ENCODE measurements at regions not wholly inside any gene's neighbourhood (a gene's known extent, or its start where the extent isn't known, plus 50 kb on each side); places are given as distances from the start of the nearest gene placed in this dataset.

GRCh38 chr2:145258903-145259579 lies 739.1 kb upstream of the ZEB2 start:
- peak; percentile 76 for DNase-seq (ENCODE audit: low read depth)

- no peak for DNase-seq (ENCODE audit: low read depth)
Observed at GRCh38 chr2:145257931-145258330, 738.0 kb upstream of the ZEB2 start.

DNA sequence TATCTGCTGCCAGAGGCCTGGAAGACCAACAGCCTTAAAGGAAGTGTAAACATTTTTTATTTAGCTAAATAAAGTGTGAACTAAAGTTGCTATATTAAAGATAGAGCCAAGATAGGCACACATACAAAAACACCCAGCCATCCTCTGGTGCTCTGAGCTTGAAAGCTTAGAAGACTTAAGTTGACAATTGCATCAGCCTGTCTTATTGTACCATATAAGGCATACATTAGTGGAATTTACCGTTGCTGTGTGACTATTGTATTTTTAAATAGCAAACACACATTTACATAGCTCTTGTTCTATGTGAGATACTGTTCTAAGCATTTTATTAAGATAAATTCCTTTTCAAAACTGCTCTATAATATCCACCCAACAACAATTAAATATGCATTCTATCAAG lies 736.6 kb upstream of the ZEB2 start:
- DNase-seq (ENCODE audit: low read depth), result no peak

DNA sequence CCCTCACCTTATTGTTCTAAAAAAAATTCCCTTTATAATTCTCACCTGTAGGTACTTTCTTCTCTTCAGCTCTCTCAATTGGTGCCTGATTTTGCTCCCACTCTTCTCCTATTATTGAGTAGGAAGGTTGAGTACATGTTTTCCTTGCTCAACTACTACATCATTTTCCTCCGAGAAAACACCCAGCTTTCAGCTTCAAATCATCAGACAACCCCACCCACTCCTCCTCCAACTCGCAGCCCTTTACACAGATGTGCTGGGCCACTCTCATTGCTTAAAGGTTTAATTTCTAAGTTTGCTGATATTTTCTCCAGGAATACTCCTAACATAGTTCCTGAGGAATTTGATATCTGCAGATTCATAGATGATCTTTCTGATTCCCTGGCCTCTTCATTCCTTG lies 734.4 kb upstream of the ZEB2 start:
- no peak for DNase-seq (ENCODE audit: low read depth)

GRCh38 chr2:145253492-145253891 lies 733.6 kb upstream of the ZEB2 start:
- no peak for DNase-seq (ENCODE audit: low read depth)

GRCh38 chr2:145245268-145245870 lies 725.5 kb upstream of the ZEB2 start:
- no peak for DNase-seq (ENCODE audit: low read depth)

- DNase-seq (ENCODE audit: low read depth), result no peak
Observed at GRCh38 chr2:145235312-145235711, 715.4 kb upstream of the ZEB2 start.

- DNase-seq (ENCODE audit: low read depth), result peak; percentile 74
Observed at GRCh38 chr2:145230546-145230945, 710.6 kb upstream of the ZEB2 start.

DNA sequence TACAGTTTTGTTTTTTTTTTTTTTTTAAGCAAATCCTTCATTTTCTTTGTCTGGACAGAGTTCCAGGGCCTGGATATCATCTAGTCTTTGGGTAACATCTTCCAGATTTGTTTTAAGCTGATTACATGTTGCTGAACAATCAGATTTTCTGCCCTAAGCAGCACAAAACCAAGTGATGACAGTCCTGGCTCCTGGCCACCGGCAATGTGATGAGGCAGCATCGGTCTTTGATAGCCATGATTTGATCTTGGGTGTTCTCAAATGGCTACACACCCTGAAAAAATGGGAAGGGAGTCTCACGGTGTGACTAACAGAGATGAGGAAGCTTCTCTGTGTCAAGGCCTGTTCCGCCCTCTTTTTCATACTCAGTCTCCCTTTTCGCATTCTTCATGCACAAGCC lies 708.6 kb upstream of the ZEB2 start:
- DNase-seq (ENCODE audit: low read depth), result peak; percentile 18

DNA sequence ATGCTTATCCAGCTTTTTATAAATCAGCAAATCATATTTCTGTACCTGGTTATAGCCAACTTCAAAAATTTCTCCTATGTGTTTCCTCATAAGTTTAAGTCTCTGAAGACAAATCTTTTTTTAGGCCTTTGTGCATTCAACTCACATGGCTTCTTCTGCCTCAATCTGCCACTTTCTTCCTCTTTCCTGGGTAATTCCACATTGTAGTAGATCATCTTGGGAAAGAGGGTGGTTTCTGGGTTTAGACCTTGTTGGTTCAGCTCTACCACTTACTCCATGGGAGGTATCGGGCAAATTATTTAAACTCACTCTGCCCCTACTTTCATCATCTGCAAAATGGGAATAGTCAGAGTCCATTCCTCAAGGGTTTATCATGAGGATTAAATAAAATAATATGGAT lies 707.0 kb upstream of the ZEB2 start:
- DNase-seq (ENCODE audit: low read depth), result no peak

- peak; percentile 3 for DNase-seq (ENCODE audit: low read depth)
Observed at GRCh38 chr2:145221516-145221915, 701.6 kb upstream of the ZEB2 start.

GRCh38 chr2:145221032-145221431 lies 701.1 kb upstream of the ZEB2 start:
- no peak for DNase-seq (ENCODE audit: low read depth)

DNA sequence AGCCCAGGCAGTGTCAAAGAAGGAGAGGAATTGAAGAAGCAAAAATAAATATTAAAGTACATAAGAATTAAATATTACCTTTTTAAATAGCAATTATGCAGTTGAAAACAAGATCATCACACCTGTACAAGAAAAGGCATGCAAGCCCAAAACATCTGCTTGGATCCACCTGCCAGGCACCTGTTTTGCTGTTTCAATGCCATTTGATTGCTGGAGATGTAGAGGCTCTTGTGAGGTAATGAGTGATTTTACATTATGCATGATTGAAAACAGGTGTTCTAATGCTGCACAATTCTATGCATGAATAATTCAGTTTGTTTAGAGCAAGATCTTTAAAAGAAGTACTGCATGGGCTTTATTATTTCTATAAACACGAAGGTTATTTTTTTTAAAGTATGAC lies 700.6 kb upstream of the ZEB2 start:
- DNase-seq (ENCODE audit: low read depth), result no peak

- no peak for DNase-seq (ENCODE audit: low read depth)
Observed at GRCh38 chr2:145207884-145208283, 688.0 kb upstream of the ZEB2 start.

- DNase-seq (ENCODE audit: low read depth), result no peak
Observed at GRCh38 chr2:145206496-145207281, 686.8 kb upstream of the ZEB2 start.

DNA sequence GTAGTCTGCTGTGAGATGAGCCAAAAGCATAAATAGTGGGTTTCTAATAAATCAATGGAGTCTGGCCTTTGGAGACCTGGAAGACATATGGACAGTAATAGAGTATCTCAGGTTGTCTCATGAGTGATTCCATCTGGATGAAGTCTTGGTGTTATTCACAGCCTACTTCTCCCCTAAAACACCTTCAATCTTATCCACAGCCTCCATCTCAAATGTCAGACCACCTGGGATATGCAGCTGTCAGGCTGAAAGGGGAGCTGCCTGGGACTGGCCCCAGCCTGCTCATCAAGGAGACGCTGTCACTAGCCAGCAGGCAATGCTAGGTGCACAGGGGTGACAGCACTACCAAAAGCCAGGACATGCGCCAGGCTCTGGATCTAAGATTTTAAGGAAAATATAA lies 684.0 kb upstream of the ZEB2 start:
- no peak for DNase-seq (ENCODE audit: low read depth)

DNA sequence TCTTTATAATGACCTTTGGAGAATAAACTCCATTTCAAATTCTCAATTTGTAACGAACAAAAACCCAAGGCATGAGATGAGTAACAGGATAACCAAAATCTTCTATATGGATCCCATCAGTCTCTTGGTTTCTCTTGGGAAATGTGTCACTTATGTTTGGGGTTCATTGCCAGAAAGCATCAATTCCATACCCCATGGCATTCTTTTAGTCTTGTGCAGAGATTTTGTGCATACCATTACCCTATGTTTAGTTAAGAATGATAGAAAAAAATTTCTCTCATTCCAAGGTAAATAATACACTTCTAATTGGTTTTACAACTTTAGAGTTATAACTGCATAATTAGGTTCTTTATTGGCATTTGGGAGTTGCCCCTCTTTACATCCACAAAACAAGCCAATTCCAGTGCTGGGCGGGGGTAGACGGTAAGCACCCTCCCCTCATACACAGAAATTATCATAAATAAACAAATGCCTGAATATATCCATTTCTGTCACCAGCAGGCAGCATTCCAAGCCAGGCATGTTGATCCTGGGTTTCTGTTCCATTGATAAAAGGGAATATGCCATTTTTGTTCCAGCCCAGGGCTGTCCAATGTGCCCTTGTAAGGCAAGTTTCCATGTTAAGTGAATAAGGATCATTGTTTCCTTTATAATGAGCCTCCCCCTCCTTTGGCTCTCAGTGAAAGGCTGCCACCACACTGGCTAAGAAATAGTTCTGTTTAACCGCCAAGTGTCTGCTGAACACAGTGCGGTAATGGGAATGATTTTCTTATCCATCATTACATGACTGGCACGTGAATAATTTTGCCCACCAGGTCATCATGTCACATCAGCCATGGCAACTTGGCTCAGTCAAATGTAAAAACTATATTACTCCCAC lies 680.1 kb upstream of the ZEB2 start:
- DNase-seq (ENCODE audit: low read depth), result no peak

- no peak for DNase-seq (ENCODE audit: low read depth)
Observed at GRCh38 chr2:145199042-145199441, 679.1 kb upstream of the ZEB2 start.

DNA sequence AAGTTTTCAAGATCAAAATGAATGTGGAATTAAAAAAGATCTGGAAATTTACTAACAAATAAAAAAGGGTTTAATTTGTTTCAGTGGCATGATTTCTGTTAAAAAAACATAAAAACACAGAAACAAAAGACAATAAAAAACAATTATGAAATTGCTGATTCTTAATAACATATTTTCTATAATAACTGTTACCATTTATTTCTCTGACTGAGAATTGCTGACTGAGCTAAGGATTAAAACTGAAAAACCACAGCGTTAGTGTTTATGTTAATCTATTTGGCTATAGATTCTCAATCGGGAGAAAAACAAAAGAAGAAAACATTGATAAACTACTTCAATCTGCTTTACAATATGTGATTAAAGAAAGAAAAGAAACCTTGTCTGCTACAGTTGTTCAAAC lies 678.6 kb upstream of the ZEB2 start:
- no peak for DNase-seq (ENCODE audit: low read depth)

DNA sequence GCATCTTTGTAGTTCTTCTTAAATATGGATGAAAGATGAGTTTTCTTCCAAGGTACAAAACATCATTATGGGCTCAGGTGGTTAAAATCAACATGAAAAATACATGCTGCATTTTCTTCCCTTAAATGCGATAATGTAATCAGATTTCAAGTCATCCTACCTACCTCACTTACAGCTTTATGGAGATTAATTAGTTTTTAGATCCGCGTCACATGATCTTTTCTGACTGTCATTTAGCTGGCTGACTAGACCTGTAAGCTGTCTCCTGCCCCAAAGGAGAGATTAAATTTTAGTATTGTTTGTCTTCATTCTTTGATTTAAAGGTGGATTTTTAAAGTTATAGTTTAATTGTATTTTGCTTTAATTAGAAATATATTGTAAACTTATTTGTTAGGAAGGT lies 678.0 kb upstream of the ZEB2 start:
- DNase-seq (ENCODE audit: low read depth), result no peak

DNA sequence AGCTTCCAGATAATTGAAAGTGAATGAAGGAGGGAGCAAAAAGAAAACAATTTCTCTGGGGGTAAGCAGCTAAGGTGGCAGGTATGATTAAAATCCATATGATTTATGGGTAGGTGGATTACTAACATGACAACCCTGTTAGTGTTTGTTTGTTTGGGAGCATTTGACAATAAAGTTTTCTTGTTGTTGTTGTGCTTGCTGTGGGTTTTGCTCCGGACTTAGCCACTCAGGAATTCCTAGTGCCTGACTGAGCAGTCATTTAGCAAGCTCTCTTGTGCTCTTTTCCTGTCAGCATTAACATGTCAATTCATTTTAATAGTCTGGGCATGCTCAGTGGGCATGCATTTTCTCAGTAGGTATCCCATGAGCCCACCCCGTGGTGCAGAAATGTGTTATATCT lies 674.8 kb upstream of the ZEB2 start:
- peak; percentile 18 for DNase-seq (ENCODE audit: low read depth)

All from LHCN-M2 (cell line).